Uterus (tissue), 2 donors: ENCODE measurements at regions not wholly inside any gene's neighbourhood (a gene's known extent, or its start where the extent isn't known, plus 50 kb on each side); places are given as distances from the start of the nearest gene placed in this dataset.

Source experiments
- CTCF ChIP-seq, 4 experiments: fragments of 200-600 bp in 2 of 4; fragments of 450-650 bp in 2 of 4; sonication (generic) in 2 of 4; IDR thresholded peaks; one replicate each; pipeline ENCODE4 v1.5.1; 2016 to 2019; ENCODE audit warnings: antibody characterized with exemption in 4 of 4, mild to moderate bottlenecking in 2 of 4, moderate library complexity in 1 of 4
- POLR2A ChIP-seq, 2 donors: fragments of 450-650 bp; IDR thresholded peaks; one replicate each; pipeline ENCODE4 v1.6.1; 2016; ENCODE audit warnings: antibody characterized with exemption in 2 of 2, mild to moderate bottlenecking in 1 of 2, moderate library complexity in 1 of 2

- TF ChIP-seq POLR2A (IDR thresholded peaks at IDR 0.05): no peak
- no peak for TF ChIP-seq CTCF (IDR thresholded peaks at IDR 0.05)
These were observed 513.7 kb upstream of the PLXNA2 start for GRCh38 chr1:208757846-208758245.
